Astrocyte of the cerebellum (primary cell): ENCODE measurements at regions not wholly inside any gene's neighbourhood (a gene's known extent, or its start where the extent isn't known, plus 50 kb on each side); places are given as distances from the start of the nearest gene placed in this dataset.

Source experiments
- DNase-seq: peaks from one replicate; pipeline ENCODE4 v3.0.0-alpha.2; 2011; ENCODE audit warnings: low read depth
- H3K4me3 ChIP-seq: 2 replicates; pipeline ENCODE4 v1.5.1; 2011; ENCODE audit warnings: mild to moderate bottlenecking, low read depth, low read length, moderate library complexity
- CTCF ChIP-seq: IDR thresholded peaks from 2 replicates; pipeline ENCODE4 v1.5.1; 2012; ENCODE audit warnings: low read length, low read depth, moderate library complexity, mild to moderate bottlenecking; ENCODE audit errors: missing control alignments
- in situ Hi-C: cut with HindIII; loops from 2 replicates; pipeline ENCODE4 v1.10.0; 2017; ENCODE audit warnings: low sequenced_read_pairs

- TF ChIP-seq CTCF = no peak
- in situ Hi-C loops = no loop called here
- no peak for DNase-seq
- H3K4me3 ChIP-seq = no peak overlapping the region
Measured at GRCh38 chr18:51807336-51807735, 532.7 kb upstream of the DCC start.

DNA sequence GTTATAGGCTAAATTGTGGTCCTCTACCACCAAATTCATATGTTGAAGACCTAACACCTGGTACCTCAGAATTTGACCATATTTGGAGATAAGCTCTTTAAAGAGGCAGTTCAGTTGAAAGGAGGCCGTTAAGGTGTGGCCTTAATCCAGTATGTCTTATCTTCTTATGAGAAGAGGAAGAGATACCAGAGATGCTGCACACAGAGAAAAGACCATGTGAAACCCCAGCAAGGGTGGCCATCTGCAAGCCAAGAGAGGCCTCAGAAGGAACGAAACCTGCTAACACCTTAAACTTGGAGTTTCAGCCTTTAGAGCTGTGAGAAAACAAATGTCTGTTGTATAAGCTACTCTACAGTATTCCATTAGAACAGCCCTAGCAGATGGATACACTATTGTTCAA is 528.1 kb upstream of the DCC start:
- in situ Hi-C loops = no loop called here
- DNase-seq = no peak

DNA sequence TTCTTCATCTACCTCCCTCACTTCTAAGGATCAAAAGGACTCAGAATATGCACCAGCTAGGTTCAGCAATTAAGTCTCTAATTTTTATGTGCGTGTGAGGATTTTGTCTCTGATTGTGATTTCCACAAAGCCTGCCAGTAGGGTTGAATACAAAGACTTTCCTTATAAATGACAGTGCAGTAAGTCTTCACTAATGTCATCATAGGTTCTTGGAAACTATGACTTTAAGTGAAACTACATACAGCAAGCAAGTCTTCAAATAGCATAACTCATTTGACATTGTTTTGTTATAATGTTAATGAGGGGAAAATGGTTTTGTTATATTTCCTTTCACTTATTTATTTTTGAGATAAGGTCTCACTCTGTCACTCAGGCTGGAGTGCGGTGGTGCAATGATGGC is 526.3 kb upstream of the DCC start:
- DNase-seq = no peak

More for the DNA sequence above, 528.1 kb upstream of the DCC start:
- no peak overlapping the region for H3K4me3 ChIP-seq
- no peak for TF ChIP-seq CTCF

DNA sequence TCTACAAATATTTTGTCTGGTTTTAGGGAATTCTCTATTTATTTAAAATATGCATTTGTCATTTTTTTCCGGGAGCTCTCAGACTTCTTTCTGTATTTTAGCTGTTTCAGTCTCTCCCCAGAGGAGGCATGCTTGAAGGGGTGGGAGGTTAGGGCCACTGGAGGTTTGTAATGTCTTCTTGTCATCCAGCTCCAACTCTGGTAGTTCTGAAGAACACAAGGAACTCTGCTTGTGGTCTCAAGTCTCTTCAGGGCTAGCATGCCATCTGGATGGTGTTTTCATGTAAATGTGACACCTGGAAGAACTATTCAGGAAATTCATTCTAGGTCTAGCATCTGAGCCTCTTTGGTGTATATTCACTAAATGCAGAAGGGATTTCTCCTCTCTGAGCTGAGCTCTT is 518.4 kb upstream of the DCC start:
- H3K4me3 ChIP-seq = no peak overlapping the region
- in situ Hi-C loops = no loop called here
- DNase-seq = no peak
- no peak for TF ChIP-seq CTCF

More for the DNA sequence above, 526.3 kb upstream of the DCC start:
- in situ Hi-C loops = no loop called here
- TF ChIP-seq CTCF = no peak
- H3K4me3 ChIP-seq = no peak overlapping the region

GRCh38 chr18:51824746-51825145 is 515.3 kb upstream of the DCC start:
- TF ChIP-seq CTCF = no peak
- DNase-seq = no peak
- H3K4me3 ChIP-seq = no peak overlapping the region
- in situ Hi-C loops = no loop called here

GRCh38 chr18:51833850-51834249 is 506.1 kb upstream of the DCC start:
- in situ Hi-C loops = no loop called here
- H3K4me3 ChIP-seq = no peak overlapping the region
- no peak for DNase-seq
- no peak for TF ChIP-seq CTCF

- DNase-seq = no peak
- no peak overlapping the region for H3K4me3 ChIP-seq
- no peak for TF ChIP-seq CTCF
- in situ Hi-C loops = no loop called here
Measured at GRCh38 chr18:51848702-51849101, 491.3 kb upstream of the DCC start.
